Left kidney (tissue), 1 donor: ENCODE measurements at regions not wholly inside any gene's neighbourhood (a gene's known extent, or its start where the extent isn't known, plus 50 kb on each side); places are given as distances from the start of the nearest gene placed in this dataset.
"Not testable (repeated sequence)": the region's sequence is repeated elsewhere in the genome, so short reads cannot be mapped to it uniquely, and the experiment has no call there.

Source experiments
- DNase-seq: peaks from one replicate; pipeline ENCODE4 v3.0.0-alpha.2; 2013

DNA sequence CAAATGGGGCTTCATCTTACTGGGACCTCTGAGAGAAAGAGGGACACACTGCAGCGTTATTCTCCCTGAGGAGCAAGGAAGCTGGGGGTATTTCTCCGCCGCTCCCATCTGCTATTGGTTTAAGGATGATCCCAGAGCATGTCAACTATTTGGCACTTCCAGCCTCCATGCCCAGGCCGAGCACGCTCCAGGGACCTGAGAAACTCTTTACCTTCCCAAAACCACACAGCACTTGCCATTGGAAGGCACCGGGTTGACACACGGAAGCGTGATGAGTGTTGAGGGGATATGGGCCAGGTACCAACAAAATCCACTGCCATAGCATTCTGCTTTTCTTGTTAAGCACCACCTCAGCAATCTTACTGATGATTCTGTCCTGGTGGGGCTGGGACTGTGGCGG lies 92.4 kb upstream of the SLC24A3 start:
- DNase-seq, result no peak

DNA sequence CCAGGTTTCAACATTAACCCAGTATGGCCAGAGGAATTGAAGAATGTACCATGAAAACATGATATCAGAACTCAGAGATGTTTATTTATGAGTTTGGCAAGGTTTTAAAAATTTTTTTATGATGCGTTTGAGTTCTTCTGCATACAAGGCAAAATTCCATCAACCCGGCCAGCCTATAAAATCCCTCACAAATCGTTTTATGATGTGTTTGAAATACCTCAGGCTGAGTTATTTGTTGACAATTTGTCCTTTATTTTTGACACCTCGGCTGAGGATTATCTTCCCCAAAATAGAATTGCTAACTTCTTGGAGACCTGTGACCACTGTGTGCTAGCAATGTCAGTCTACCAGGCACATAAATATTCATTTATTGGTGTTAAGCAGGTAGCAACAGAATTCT lies 91.9 kb upstream of the SLC24A3 start:
- no peak for DNase-seq

DNA sequence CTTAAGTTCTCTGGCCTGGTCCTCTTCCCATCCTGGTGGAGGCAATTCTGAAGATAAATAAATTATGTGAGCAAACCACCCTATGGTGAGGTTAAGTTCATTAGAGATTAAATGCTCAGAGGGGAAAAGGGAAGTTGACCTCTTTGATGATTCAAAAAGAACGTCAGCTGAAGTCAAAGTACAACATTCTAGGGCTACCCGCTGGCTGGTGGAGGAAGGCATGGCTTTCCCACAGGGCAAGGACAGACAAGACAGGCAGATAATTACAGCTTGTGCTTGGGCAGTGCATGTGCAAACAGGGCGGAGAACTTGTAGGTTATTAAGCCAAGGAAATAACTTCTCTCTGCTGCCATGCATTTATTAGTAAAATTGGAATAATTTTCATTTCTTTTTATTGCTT lies 91.0 kb upstream of the SLC24A3 start:
- no peak for DNase-seq

DNA sequence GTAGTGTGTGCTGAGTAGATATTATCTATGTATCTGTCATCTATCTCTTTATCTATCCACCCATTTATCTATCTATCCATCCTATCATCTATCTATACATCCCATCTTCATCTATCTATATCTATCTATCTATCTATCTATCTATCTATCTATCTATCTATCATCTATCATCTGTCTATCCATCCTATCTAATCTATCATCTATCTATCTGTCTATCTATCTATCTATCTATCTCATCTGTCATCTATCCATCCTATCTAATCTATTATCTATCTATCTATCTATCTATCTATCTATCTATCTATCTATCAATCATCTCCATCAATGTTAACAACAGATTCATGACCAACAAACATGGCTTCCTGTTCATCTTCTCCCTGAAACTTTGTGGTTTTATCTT lies 90.5 kb upstream of the SLC24A3 start:
- no peak for DNase-seq

DNA sequence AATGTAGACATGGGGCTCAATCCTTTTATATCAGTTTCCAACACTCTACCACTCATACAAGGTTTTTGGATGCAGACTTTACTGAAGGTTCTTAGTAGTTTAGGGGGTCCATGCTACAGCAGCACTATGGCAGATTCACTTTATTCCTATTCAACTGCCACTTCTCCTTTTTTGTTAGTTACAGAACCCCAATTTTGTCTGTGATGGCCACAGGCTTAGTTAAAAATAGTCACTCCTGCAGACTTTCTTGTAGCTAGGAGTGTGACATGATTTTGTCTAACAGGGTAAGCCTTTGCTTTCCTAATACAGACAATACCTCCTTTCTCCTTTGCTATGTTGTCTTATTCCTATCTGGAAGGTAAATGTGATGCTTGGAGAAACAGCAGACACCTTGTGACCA lies 90.0 kb upstream of the SLC24A3 start:
- no peak for DNase-seq

DNA sequence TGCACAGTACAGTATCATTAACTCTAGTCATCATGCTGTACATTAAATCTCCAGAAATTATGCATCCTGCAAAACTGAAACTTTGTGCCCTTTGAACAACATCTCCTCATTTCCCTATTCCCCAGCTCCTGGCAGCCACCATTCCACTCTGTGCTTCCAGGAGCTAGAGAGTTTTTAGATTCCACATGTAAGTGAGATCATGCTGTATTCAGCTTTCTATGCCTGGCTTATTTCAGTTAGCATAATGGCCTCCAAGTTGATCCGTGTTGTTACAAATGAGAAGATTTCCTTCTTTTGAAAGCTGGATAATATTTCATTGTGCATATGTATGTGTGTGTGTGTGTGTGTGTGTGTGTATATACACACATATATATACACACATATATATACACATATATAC lies 86.9 kb upstream of the SLC24A3 start:
- no peak for DNase-seq

DNA sequence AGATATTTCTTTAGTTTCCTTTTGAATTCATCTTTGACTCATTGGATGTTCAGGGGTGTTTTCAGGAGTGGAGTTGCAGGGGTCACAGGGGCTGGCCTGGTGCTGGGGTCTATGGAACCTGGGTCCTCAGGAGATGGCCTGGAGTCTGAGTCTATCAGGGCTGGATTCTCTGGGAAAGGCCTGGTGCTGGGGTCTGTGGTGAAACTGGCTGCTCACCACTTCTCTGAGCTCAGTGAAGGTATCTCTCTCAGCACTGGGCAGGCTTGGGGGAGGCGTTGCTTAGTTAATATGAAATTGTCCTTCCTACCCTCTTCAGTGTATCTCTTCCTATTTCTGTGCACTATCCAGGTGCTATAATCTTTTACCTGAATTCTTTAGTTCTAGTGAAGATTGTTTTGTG lies 83.1 kb upstream of the SLC24A3 start:
- DNase-seq, result no peak

DNA sequence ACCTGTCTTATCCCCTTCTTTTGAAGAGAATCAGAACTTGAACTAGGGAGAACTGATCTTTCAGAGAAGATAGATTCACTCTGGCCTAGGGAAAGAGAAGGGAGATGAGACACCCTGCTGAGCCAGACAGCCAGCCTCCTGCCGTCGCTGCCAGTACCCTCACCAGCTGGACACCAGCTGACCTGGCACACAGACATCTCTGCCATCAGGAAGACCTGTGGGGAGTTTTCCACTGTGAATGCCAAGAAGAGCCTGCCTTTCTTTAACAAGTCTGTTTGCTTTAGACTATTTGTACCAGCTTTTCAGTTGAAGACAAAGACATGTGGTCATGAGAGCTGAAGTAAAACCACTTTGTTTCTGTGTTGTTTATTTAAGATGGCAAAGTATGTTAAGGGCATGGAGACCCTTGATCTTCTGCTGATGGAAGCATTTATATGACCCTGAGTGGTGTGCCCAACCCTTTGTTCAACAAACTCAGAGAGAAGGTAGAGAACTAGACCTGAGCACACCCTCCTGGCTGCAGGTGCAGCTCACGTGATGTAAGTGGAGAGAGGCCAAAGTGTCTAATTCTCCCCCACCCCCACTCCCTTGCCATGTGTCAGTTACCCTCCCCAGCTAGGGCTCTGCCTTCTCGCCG lies 82.3 kb upstream of the SLC24A3 start:
- DNase-seq, result no peak

DNA sequence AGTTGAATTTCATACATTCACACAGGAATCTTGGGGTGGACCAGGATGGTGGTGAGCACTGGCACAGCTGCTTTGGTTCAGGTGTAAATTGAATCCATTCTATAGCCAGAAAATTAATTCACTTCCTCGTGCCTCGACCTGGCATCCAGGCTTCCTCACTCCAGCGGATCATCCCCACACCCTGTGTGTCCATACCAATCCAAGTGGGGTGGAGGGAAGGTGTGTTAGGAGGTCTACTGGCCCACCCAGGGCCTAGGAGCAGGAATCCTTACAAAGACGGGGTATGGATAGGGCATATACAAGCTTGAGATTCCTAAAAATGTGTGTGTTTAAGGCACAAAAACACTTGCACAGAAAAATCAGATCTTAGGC lies 81.8 kb upstream of the SLC24A3 start:
- DNase-seq, result no peak

DNA sequence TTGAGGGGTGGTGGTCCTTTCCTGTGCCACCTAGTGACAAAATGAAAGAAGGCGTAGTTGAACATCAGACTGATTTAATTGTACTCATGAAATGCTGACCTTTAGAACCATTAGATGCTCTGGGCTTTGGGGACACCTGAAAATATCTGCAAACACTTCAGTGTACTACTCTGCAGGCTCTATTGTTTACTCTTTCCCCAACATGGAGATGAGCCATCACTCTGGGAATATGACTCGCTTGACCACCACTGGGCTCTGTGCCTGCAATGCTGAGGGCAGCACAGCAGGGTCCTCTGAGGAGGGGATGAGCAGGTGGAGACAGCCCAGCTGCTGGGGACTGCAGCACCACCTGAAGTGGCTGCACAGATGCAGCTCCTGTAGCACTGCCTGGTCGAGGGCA lies 74.8 kb upstream of the SLC24A3 start:
- no peak for DNase-seq

DNA sequence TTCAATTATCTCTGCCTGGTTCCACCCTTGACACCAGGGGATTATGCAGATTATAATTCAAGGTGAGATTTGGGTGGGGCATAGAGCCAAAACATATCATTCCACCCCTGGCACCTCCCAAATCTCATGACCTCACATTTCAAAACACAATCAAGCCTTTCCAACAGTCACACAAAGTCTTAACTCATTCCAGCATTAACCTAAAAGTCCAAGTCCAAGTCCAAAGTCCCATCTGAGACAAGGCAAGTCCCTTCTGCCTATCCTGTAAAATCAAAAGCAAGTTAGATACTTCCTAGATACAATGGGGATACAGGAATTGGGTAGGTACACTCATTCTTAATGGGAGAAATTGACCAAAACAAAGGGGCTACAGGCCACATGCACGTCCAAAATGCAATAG lies 73.7 kb upstream of the SLC24A3 start:
- DNase-seq, result no peak

DNA sequence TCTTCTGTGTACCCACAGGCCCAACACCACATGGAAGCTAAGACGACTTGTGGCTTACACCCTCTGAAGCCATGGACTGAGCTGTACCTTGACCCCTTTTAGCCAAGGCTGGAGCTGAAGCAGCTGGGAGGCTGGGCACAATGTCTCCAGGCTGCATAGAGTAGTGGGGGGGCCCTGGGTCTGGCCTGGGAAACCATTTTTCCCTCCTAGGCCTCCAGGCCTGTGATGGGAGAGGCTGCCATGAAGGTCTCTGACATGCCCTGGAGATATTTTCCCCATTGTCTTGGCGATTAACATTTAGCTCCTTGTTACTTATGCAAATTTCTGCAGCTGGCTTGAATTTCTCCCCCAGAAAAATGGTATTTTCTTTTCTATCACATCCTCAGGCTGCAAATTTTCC lies 72.9 kb upstream of the SLC24A3 start:
- not testable (repeated sequence) for DNase-seq

DNA sequence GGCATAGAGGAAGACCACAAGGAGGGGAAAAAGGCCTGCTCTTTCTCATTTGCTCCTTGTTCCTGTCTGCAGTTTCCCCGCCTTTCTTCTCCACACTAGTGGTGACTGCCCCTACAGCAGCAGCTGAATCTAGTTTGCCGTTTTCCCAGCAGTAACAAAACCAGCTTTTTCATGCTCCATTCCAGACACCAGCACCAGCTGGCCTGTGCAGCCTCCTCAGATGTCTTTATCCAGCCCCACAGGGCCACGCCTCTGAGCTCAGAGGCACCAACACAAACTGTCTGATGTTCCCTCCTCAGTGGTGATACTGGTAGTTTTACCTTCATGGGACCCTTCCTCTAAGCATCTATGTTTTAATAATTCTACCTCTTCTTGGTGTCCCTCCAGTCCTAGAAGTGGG lies 70.4 kb upstream of the SLC24A3 start:
- no peak for DNase-seq

DNA sequence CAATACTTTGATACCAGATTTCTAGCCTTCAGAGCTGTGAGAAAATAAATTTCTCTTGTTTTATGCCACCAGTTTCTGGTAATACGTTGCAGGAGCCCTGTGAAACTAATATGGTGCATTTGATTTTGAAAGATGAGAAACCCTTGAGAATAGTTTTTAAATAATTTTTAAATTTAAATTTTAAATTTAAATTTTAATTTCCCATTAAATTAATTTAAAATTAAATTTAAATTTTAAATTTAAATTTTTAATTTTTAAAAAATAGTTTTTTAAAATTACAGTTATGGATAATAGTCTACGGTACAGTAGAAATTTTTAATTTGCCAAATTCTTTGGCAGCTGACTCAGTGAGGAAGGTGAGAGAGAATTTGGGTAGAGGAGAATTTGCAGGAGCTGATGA lies 68.6 kb upstream of the SLC24A3 start:
- DNase-seq, result no peak

DNA sequence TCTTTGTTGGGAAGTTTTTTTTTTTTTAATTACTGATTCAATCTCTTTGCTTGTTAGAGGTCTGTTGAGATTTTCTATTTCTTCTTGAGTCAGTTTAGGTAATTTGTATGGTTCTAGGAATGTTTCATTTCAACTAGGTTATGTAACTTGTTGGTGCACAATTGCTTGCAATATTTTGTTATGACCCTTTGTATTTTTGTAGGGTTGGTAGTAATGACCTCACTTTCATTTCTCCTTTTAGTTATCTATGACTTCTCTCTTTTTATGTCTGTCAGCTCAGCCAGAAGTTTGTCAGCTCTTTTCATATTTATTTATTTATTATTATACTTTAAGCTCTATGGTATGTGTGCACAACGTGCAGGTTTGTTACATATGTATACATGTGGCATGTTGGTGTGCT lies 51.1 kb upstream of the SLC24A3 start:
- no peak for DNase-seq
